ENCODE measurements at regions not wholly inside any gene's neighbourhood (a gene's known extent, or its start where the extent isn't known, plus 50 kb on each side); places are given as distances from the start of the nearest gene placed in this dataset.

GRCh38 chr4:28354880-28355656 lies 1494.4 kb downstream of the STIM2 start:
- no peaks in the 10 kb centered on the region for H3K27me3 ChIP-seq (ENCODE audit: control insufficient read depth, insufficient read depth, low read length)
- no peaks in the 10 kb centered on the region for H3K36me3 ChIP-seq (ENCODE audit: control insufficient read depth, insufficient read depth, low read length)
- TF ChIP-seq CTCF (IDR thresholded peaks at IDR 0.05; ENCODE audit: insufficient read depth, low read length, poor library complexity, severe bottlenecking) = no peak
- DNase-seq (ENCODE audit: low read depth) = no peak
- no peak overlapping the region for H3K4me3 ChIP-seq (ENCODE audit: low read depth, low read length)

DNA sequence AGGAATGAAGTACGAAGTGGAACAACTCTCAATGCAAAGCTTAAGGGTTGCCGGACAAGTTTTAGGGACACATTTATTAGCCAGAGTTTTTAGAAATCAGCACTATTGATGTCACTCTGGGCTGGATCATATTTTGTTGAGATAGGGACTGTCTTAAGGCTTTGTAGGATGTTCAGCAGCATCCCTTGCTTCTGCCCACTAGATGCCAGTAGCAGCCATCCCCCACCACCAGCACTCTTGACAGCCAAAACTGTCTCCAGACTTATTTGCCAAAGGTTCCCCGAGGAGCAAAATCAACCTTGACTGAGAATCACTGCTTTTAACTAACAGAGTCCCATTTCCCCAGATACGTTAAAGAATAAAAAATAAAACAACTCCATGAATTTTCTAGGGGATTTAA lies 1497.3 kb downstream of the STIM2 start:
- Histone ChIP-seq H3K4me3 (ENCODE audit: low read depth, low read length) (no peak overlapping the region), H3K27me3 (ENCODE audit: control insufficient read depth, insufficient read depth, low read length) (no peaks in the 10 kb centered on the region), H3K36me3 (ENCODE audit: control insufficient read depth, insufficient read depth, low read length) (no peaks in the 10 kb centered on the region)
- TF ChIP-seq CTCF (IDR thresholded peaks at IDR 0.05; ENCODE audit: insufficient read depth, low read length, poor library complexity, severe bottlenecking) = no peak
- DNase-seq (ENCODE audit: low read depth) = no peak

DNA sequence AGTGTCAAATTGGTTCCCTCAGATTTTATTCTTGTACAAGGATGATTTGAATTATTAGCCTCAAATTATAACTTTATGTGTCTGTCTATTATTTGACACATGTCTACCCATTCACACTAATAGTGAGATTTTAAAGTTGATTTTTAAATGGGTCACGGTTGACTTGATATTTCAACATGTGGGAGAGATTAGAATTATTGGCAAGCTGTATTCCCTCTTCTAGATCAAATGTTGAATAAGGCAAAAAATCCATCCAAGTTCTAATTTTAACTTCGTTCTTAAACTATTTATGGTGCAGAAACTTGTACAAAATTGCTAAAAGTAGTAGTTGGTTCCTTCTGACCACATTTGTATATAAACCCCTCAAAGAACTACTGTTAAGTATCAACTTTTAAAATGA lies 1498.0 kb downstream of the STIM2 start:
- Histone ChIP-seq H3K27me3 (ENCODE audit: control insufficient read depth, insufficient read depth, low read length) (no peaks in the 10 kb centered on the region), H3K4me3 (ENCODE audit: low read depth, low read length) (no peak overlapping the region), H3K36me3 (ENCODE audit: control insufficient read depth, insufficient read depth, low read length) (no peaks in the 10 kb centered on the region)
- no peak for TF ChIP-seq CTCF (IDR thresholded peaks at IDR 0.05; ENCODE audit: insufficient read depth, low read length, poor library complexity, severe bottlenecking)
- no peak for DNase-seq (ENCODE audit: low read depth)

DNA sequence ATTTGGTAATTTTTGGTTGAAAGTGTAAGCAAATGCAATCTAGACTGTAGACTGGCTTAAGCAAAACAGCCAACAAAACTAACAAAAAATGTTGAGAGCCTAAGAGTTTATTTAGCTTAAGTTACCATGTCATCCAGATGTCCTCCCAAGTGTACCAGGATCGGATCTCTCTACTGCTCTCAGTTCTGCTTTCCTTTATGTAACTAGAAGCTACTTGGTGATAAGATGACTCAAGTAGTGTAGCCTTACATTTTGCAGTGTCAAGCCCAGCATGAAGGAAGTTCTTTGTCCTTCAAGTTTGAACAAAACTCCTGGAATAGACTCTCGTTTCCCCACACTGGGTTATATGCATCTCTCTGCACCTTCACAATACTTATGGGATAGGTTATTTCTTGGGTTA lies 1500.0 kb downstream of the STIM2 start:
- H3K27me3 ChIP-seq (ENCODE audit: control insufficient read depth, insufficient read depth, low read length) = no peaks in the 10 kb centered on the region
- no peak for TF ChIP-seq CTCF (IDR thresholded peaks at IDR 0.05; ENCODE audit: insufficient read depth, low read length, poor library complexity, severe bottlenecking)
- no peak for DNase-seq (ENCODE audit: low read depth)
- H3K4me3 ChIP-seq (ENCODE audit: low read depth, low read length) = no peak overlapping the region
- H3K36me3 ChIP-seq (ENCODE audit: control insufficient read depth, insufficient read depth, low read length) = no peaks in the 10 kb centered on the region

- Histone ChIP-seq H3K4me3 (ENCODE audit: low read depth, low read length) (no peak overlapping the region), H3K27me3 (ENCODE audit: control insufficient read depth, insufficient read depth, low read length) (no peaks in the 10 kb centered on the region), H3K36me3 (ENCODE audit: control insufficient read depth, insufficient read depth, low read length) (no peaks in the 10 kb centered on the region)
- no peak for DNase-seq (ENCODE audit: low read depth)
- TF ChIP-seq CTCF (IDR thresholded peaks at IDR 0.05; ENCODE audit: insufficient read depth, low read length, poor library complexity, severe bottlenecking) = no peak
Observed at GRCh38 chr4:28362169-28362568, 1501.5 kb downstream of the STIM2 start.

GRCh38 chr4:28369499-28369898 lies 1508.9 kb downstream of the STIM2 start:
- no peaks in the 10 kb centered on the region for H3K36me3 ChIP-seq (ENCODE audit: control insufficient read depth, insufficient read depth, low read length)
- TF ChIP-seq CTCF (IDR thresholded peaks at IDR 0.05; ENCODE audit: insufficient read depth, low read length, poor library complexity, severe bottlenecking) = no peak
- H3K4me3 ChIP-seq (ENCODE audit: low read depth, low read length) = no peak overlapping the region
- DNase-seq (ENCODE audit: low read depth) = no peak
- no peaks in the 10 kb centered on the region for H3K27me3 ChIP-seq (ENCODE audit: control insufficient read depth, insufficient read depth, low read length)
